Thoracic aorta (tissue), 2 donors: ENCODE measurements at regions not wholly inside any gene's neighbourhood (a gene's known extent, or its start where the extent isn't known, plus 50 kb on each side); places are given as distances from the start of the nearest gene placed in this dataset.

Experiments
- ATAC-seq: fragments of 150-250 bp; one replicate; pipeline ENCODE4 v1.8.0; 2017; ENCODE audit warnings: low read depth; ENCODE audit not compliant: insufficient number of reproducible peaks, low FRiP score
- DNase-seq: peaks from one replicate; pipeline ENCODE4 v3.0.0-alpha.2; 2020; ENCODE audit warnings: low spot score
- H3K27ac ChIP-seq, 2 donors: fragments of 200-600 bp; sonication (generic); 1 replicate in 1 of 2; 2 replicates in 1 of 2; pipeline ENCODE4 v1.5.1; 2016; ENCODE audit warnings: mild to moderate bottlenecking in 2 of 2, moderate library complexity in 2 of 2
- H3K27me3 ChIP-seq: fragments of 200-600 bp; sonication (generic); replicated peaks from 2 replicates; pipeline ENCODE4 v1.6.0; 2016; ENCODE audit warnings: mild to moderate bottlenecking; ENCODE audit not compliant: insufficient read depth
- H3K36me3 ChIP-seq: fragments of 200-600 bp; sonication (generic); one replicate; pipeline ENCODE4 v1.5.1; 2016
- H3K4me1 ChIP-seq, 2 donors: fragments of 200-600 bp; sonication (generic); 1 replicate in 1 of 2; 2 replicates in 1 of 2; pipeline versions ENCODE4 v1.5.1 to v1.6.0; 2016; ENCODE audit warnings: low read depth in 2 of 2, mild to moderate bottlenecking in 1 of 2; ENCODE audit not compliant: control insufficient read depth in 1 of 2
- H3K4me3 ChIP-seq: fragments of 200-600 bp; sonication (generic); 2 replicates; pipeline ENCODE4 v1.5.1; 2016; ENCODE audit warnings: mild to moderate bottlenecking
- H3K9me3 ChIP-seq: fragments of 200-600 bp; sonication (generic); 2 replicates; pipeline ENCODE4 v1.5.1; 2016
- CTCF ChIP-seq: fragments of 200-600 bp; sonication (generic); IDR thresholded peaks from one replicate; pipeline ENCODE4 v1.5.1; 2019; ENCODE audit warnings: antibody characterized with exemption

DNA sequence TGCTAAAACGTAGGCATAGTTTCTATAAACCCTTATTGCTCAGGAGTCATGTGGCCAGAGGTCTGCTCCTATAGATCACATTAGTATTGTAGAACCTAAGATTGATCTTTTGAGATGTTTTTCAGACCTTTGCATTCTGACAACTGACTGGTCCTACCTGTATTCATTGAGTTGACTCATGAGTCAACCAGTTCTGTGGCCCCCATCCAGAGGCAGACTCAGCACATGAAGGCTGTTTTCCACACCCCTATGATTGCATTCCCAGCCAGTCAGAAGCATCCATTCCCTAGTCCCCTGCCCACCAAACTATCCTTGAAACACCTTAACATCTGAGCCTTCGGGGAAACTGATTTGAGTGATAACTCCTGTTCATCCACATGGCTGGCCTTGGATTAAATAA, 451.7 kb downstream of the SIPA1L2 start:
- ATAC-seq (no peak), DNase-seq (no peak)
- H3K4me3 ChIP-seq, result no peak overlapping the region
- TF ChIP-seq CTCF, result no peak
- H3K27me3 ChIP-seq, result no peaks in the 10 kb centered on the region
- no peaks in the 10 kb centered on the region for H3K36me3 ChIP-seq
- H3K4me1 ChIP-seq, result peaks cover 0 to 9% of the 10 kb centered on the region in 2 donors
- no peak overlapping the region for H3K27ac ChIP-seq
- H3K9me3 ChIP-seq, result no peaks in the 10 kb centered on the region

GRCh38 chr1:232177438-232177837, 452.5 kb downstream of the SIPA1L2 start:
- DNase-seq (no peak), ATAC-seq (no peak)
- H3K9me3 ChIP-seq, result no peaks in the 10 kb centered on the region
- TF ChIP-seq CTCF, result no peak
- no peaks in the 10 kb centered on the region for H3K36me3 ChIP-seq
- no peak overlapping the region for H3K27ac ChIP-seq
- peaks cover 0 to 9% of the 10 kb centered on the region in 2 donors for H3K4me1 ChIP-seq
- no peak overlapping the region for H3K4me3 ChIP-seq
- no peaks in the 10 kb centered on the region for H3K27me3 ChIP-seq

- peaks cover 0 to 9% of the 10 kb centered on the region in 2 donors for H3K4me1 ChIP-seq
- ATAC-seq, result no peak
- DNase-seq, result no peak
- no peak overlapping the region for H3K4me3 ChIP-seq
- no peaks in the 10 kb centered on the region for H3K27me3 ChIP-seq
- H3K9me3 ChIP-seq, result no peaks in the 10 kb centered on the region
- H3K36me3 ChIP-seq, result no peaks in the 10 kb centered on the region
- no peak for TF ChIP-seq CTCF
- no peak overlapping the region for H3K27ac ChIP-seq
Observed at GRCh38 chr1:232176222-232176621, 453.7 kb downstream of the SIPA1L2 start.

DNA sequence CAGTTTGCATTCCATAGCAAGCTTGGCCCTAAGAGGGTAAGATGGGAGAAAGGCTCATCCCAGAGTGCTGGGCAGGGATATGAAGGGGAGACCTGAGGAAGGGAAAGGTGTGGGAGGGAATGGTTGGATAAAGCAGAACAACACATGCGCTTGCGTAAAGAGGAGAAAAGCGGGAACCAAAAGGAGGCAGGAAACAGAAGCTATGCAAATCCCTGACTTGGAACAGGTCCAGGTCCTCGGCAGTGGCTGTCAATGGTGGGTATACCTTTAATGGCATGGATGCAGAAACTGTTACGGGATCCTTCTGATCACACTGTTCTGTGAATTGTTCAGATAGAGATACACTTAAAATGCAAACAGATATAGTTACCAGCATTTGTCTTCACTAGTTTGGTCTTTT, 455.6 kb downstream of the SIPA1L2 start:
- no peaks in the 10 kb centered on the region for H3K9me3 ChIP-seq
- no peak overlapping the region for H3K4me3 ChIP-seq
- H3K27ac ChIP-seq, result no peak overlapping the region
- no peak for TF ChIP-seq CTCF
- DNase-seq (no peak), ATAC-seq (no peak)
- H3K27me3 ChIP-seq, result no peaks in the 10 kb centered on the region
- no peaks in the 10 kb centered on the region for H3K4me1 ChIP-seq
- no peaks in the 10 kb centered on the region for H3K36me3 ChIP-seq

- no peak overlapping the region for H3K4me3 ChIP-seq
- no peak for TF ChIP-seq CTCF
- no peaks in the 10 kb centered on the region for H3K27me3 ChIP-seq
- ATAC-seq (no peak), DNase-seq (no peak)
- no peaks in the 10 kb centered on the region for H3K9me3 ChIP-seq
- no peaks in the 10 kb centered on the region for H3K4me1 ChIP-seq
- H3K36me3 ChIP-seq, result no peaks in the 10 kb centered on the region
- H3K27ac ChIP-seq, result no peak overlapping the region
Observed at GRCh38 chr1:232172563-232172962, 457.4 kb downstream of the SIPA1L2 start.
